ENCODE measurements at regions not wholly inside any gene's neighbourhood (a gene's known extent, or its start where the extent isn't known, plus 50 kb on each side); places are given as distances from the start of the nearest gene placed in this dataset.
A peak's percentile ranks its signal among the peaks of the same experiment; 100 is the strongest.
"Not testable (repeated sequence)": the region's sequence is repeated elsewhere in the genome, so short reads cannot be mapped to it uniquely, and the experiment has no call there.

GRCh38 chr1:227415115-227415790 lies 97.0 kb upstream of the CDC42BPA start:
- DNase-seq: no peak

- DNase-seq: no peak
Observed at GRCh38 chr1:227411066-227411465, 92.8 kb upstream of the CDC42BPA start.

- not testable (repeated sequence) for DNase-seq
Observed at GRCh38 chr1:227406332-227406731, 88.0 kb upstream of the CDC42BPA start.

GRCh38 chr1:227403535-227403934 lies 85.2 kb upstream of the CDC42BPA start:
- DNase-seq: no peak

GRCh38 chr1:227401562-227402342 lies 83.5 kb upstream of the CDC42BPA start:
- DNase-seq: no peak

- no peak for DNase-seq
Observed at GRCh38 chr1:227399152-227399730, 80.9 kb upstream of the CDC42BPA start.

- peak; percentile 37 for DNase-seq
Observed at GRCh38 chr1:227397354-227397978, 79.2 kb upstream of the CDC42BPA start.

- no peak for DNase-seq
Observed at GRCh38 chr1:227396539-227397353, 78.5 kb upstream of the CDC42BPA start.

- no peak for DNase-seq
Observed at GRCh38 chr1:227395426-227396028, 77.2 kb upstream of the CDC42BPA start.

- DNase-seq: no peak
Observed at GRCh38 chr1:227392984-227393764, 74.9 kb upstream of the CDC42BPA start.

GRCh38 chr1:227391879-227392278 lies 73.6 kb upstream of the CDC42BPA start:
- no peak for DNase-seq

GRCh38 chr1:227391211-227391610 lies 72.9 kb upstream of the CDC42BPA start:
- no peak for DNase-seq

- no peak for DNase-seq
Observed at GRCh38 chr1:227390525-227390924, 72.2 kb upstream of the CDC42BPA start.

- no peak for DNase-seq
Observed at GRCh38 chr1:227388214-227389168, 70.2 kb upstream of the CDC42BPA start.

- DNase-seq: no peak
Observed at GRCh38 chr1:227379555-227379892, 61.2 kb upstream of the CDC42BPA start.

GRCh38 chr1:227378871-227379554 lies 60.7 kb upstream of the CDC42BPA start:
- DNase-seq: no peak

- no peak for DNase-seq
Observed at GRCh38 chr1:227378181-227378580, 59.9 kb upstream of the CDC42BPA start.

GRCh38 chr1:227374846-227375245 lies 56.6 kb upstream of the CDC42BPA start:
- no peak for DNase-seq

- DNase-seq: peak; percentile 89
Observed at GRCh38 chr1:227372726-227373130, 54.4 kb upstream of the CDC42BPA start.

Data from DMS153 (cell line).